GM18868 (cell line): ENCODE measurements at regions not wholly inside any gene's neighbourhood (a gene's known extent, or its start where the extent isn't known, plus 50 kb on each side); places are given as distances from the start of the nearest gene placed in this dataset.
"Not testable (repeated sequence)": the region's sequence is repeated elsewhere in the genome, so short reads cannot be mapped to it uniquely, and the experiment has no call there.

ENCODE experiments used
- ATAC-seq: cut with Tn5 transposase; IDR thresholded peaks from one replicate; pipeline ENCODE4 v1.9.1; 2021; ENCODE audit warnings: mild to moderate bottlenecking, moderate library complexity; ENCODE audit not compliant: unreplicated experiment

- no peak for ATAC-seq
Observed at GRCh38 chr6:109875973-109876372, 102.1 kb upstream of the GPR6 start.

GRCh38 chr6:109877028-109878004 lies 100.8 kb upstream of the GPR6 start:
- ATAC-seq, result no peak

- ATAC-seq, result not testable (repeated sequence)
Observed at GRCh38 chr6:109878005-109878690, 100.0 kb upstream of the GPR6 start.

GRCh38 chr6:109879081-109879480 lies 99.0 kb upstream of the GPR6 start:
- ATAC-seq, result not testable (repeated sequence)

- ATAC-seq, result no peak
Observed at GRCh38 chr6:109879521-109879920, 98.6 kb upstream of the GPR6 start.

GRCh38 chr6:109881069-109881468 lies 97.0 kb upstream of the GPR6 start:
- not testable (repeated sequence) for ATAC-seq

GRCh38 chr6:109881953-109882490 lies 96.1 kb upstream of the GPR6 start:
- not testable (repeated sequence) for ATAC-seq

GRCh38 chr6:109891924-109892323 lies 86.2 kb upstream of the GPR6 start:
- ATAC-seq, result no peak

- no peak for ATAC-seq
Observed at GRCh38 chr6:109892451-109893435, 85.4 kb upstream of the GPR6 start.

- ATAC-seq, result no peak
Observed at GRCh38 chr6:109893606-109894005, 84.5 kb upstream of the GPR6 start.

- ATAC-seq, result no peak
Observed at GRCh38 chr6:109894181-109894580, 83.9 kb upstream of the GPR6 start.

- ATAC-seq, result no peak
Observed at GRCh38 chr6:109896341-109896740, 81.8 kb upstream of the GPR6 start.

- no peak for ATAC-seq
Observed at GRCh38 chr6:109897025-109897424, 81.1 kb upstream of the GPR6 start.

GRCh38 chr6:109897561-109898080 lies 80.5 kb upstream of the GPR6 start:
- no peak for ATAC-seq

GRCh38 chr6:109901976-109902375 lies 76.1 kb upstream of the GPR6 start:
- ATAC-seq, result no peak

GRCh38 chr6:109902870-109903269 lies 75.2 kb upstream of the GPR6 start:
- ATAC-seq, result no peak

GRCh38 chr6:109910571-109910970 lies 67.5 kb upstream of the GPR6 start:
- ATAC-seq, result no peak

- no peak for ATAC-seq
Observed at GRCh38 chr6:109912118-109912517, 66.0 kb upstream of the GPR6 start.

GRCh38 chr6:109912952-109913351 lies 65.2 kb upstream of the GPR6 start:
- no peak for ATAC-seq

- ATAC-seq, result not testable (repeated sequence)
Observed at GRCh38 chr6:109915748-109916147, 62.4 kb upstream of the GPR6 start.
